NCI-H146 treated with DMSO at 0.1 percent for 48 hours (cell line): ENCODE measurements at regions not wholly inside any gene's neighbourhood (a gene's known extent, or its start where the extent isn't known, plus 50 kb on each side); places are given as distances from the start of the nearest gene placed in this dataset.
A peak's percentile ranks its signal among the peaks of the same experiment; 100 is the strongest.

Experiments
- DNase-seq: peaks from one replicate; lab custom pipeline; 2025; ENCODE audit not compliant: unreplicated experiment; lab: John Stamatoyannopoulos, UW

DNA sequence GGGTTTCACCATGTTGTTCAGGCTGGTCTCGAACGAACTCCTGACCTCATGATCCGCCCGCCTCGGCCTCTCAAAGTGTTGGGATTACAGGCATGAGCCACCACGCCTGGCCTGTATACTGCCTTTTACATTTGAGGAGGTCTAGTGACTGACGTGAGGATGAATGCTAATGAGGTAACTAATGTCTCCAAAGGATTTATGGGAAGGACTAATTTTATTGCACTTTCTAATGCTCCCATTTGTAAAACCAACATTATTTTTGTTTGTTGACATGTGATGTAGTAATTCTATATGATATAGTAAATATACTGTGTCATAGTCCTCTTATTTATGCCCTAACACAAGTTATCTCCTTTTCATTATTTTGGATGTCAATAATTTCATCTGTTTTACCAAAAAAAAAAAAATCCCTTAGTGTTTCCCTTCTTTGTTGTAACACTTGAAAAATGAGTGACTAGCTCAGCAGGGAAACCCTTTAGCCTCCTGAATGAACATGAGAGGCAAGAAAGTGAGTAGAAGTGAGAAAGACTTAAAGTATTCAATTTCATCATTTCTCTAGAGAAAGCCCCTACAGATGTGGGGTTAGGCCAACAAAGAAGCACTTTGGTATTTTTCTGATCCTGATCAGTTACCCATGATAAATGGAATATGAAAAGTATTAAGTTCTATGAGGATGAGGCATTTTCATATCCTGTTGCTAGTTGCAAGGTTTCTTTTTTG, 596.9 kb upstream of the PCDH15 start:
- no peak for DNase-seq

DNA sequence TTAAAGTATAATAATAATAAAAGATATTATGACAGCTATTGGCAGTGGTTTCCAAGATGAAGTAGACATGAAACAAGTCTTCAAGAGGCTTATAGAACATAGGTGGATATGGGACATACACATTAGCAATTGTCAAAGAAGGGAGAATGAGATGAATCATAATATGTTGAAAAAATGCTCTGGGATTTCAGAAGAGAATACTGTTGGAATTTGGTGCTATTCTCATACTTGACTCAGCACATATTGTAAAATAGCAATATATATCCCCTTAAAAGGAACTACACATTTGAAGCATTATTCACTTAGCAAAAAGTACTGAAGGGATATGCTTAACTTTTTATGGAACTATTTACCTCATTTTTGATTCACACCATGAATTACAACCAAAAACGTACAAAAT, 577.2 kb upstream of the PCDH15 start:
- DNase-seq: no peak

DNA sequence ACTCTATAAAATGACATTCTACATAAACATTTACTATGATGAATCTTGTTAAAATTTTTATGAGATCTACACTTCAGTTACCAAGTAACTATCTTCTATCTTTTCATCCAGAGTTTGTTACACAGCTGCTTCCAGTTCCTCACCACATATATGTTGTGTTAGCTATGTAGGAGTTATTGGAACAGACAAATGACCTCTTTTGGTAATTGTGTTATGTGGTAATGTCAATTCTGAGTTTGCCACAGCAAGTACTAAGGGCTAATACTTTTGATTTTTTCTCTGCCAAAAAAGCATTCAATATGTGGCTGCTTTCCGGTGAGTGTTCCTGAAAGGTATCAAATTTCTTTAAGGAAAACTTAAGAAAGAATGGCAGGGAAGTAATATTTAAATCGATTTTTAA, 573.9 kb upstream of the PCDH15 start:
- no peak for DNase-seq

DNA sequence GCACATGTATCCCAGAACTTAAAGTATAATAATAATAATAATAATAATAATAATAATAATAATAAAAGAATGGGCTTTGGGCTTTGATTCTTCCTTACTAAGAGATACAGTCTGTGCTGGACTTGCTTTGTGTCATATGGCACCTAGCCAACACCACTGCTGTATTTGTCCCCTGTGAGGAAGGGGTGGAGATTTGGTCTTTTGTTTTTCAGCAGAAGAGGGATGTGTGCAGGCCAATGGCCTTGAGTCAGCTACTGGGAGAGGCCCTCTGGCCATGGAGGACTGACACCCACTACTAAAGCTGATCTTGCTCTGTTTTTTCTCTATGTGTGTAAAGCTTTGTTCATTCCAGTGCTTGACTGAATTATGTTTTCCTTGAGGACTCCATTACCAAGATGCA, 573.0 kb upstream of the PCDH15 start:
- DNase-seq: no peak

DNA sequence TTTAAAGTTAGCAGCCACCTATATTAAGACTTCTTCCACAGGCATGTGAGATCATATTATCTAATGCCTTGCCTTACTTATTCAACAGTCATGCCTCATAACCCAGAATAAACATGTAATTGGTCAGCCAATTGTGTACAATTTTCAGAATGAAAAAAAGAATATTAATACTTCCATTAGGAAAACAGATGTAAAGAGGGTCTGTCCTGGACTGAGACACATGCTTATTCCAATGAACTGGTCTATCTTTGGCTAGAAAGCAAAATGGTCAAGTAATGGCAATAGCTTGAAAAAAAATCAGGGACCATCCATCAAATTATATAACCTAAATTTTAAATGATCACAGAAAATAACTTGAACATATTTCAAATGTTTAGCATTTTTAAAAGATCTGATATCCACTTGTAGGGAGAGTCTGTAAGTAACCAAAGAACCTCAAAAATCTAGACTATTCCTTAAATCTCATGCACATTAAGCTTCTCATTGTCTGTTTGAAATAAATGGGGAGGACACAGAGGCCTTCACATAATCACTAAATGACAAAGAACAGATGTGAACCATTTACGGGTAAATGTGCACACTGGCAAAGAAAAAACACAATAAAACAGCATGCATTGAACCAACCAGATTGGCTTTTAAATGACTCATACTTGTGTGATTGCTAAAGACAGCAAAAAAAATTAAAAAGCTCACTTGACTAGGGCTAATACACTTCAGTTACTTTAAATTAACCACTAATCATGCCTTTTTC, 568.8 kb upstream of the PCDH15 start:
- peak; percentile 59 for DNase-seq

DNA sequence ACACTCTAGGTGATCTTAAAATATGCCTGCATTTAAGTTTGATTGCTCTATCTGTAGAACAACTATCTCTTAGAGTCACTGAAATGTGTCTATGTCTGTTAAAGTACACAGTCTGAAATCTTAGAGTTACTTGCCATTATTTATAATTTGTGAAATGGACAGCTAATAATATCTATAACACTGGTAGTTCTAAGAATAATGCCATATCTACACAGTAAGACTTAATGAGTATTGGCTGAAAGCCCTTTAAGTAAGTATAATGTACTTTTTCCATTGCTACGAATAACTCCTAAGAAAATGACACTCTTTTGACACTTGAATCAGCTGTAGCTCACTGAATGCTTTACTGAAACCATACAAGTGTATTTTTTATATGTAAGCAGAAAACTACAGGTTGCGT, 567.4 kb upstream of the PCDH15 start:
- DNase-seq: no peak

DNA sequence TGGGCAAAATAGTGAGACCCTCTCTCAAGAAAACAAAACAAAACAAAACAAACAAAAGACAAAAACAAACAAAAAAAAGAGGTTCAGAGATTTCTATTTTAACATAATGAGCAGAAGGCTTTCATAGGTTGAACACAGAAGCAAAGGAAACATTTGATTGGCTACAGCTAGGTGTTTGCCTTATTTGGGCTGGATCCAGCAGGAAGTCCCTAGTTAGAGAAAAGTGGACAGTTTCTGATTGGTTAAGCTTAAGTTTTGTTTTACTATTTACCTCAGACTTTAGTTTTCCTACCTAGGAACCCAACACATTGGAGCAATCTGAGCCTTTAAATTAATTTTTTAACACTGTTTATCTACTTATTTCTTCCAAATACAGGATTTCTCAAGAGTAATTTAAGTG, 566.5 kb upstream of the PCDH15 start:
- DNase-seq: no peak

DNA sequence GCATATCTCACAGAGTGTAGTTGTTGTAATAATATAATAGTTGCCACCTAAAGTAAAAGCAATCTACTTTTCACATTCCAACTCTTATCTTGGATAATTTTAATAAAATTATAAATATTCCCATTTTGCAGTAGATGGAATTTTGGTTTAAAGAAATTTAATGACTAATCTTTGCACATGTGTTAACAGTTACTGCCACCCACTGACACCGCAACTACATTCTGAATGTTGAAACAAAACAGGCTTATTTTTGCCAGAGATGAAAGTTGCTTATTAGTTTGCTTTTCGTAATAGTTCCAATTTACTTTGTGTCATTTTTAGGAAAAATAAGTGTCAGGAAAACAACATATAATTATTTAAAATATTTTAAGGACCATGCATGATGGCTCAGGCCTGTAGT, 557.5 kb upstream of the PCDH15 start:
- no peak for DNase-seq

DNA sequence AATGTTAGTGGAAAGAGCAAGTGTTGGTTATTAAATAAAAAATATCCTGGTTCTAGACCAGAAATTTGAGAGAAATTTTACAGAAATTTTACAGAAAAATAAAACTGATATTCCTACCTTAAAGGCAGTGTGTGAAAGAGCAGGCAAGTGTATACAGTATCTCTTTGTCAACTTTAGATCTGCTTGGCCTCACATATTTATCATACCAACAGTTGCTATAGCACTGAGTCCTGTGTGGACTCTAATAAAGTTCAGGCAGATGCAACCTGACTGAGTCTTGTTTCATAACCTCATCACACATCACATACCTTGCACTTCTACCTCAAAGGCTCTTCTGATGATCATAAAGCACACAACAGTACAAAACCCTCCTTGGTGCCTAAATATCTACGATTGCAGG, 552.4 kb upstream of the PCDH15 start:
- DNase-seq: no peak

DNA sequence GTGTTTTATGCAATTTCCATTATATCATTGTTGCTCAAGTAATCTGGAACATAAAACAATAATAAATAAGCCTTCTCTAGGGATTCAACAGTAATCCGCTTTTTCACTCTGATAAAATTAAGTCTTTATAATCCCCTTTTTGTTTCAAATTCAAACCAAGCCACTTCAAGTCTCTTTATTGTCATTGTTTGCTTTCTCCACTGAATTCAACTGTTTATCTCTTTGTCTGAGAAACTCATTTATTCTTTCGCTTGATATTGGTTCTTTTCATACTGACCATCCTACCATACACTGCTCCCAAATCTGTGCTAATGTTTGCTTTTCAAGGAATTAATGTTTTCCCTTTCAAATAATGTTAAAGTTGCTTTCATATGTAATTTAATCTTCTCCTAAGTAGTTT, 550.4 kb upstream of the PCDH15 start:
- no peak for DNase-seq

DNA sequence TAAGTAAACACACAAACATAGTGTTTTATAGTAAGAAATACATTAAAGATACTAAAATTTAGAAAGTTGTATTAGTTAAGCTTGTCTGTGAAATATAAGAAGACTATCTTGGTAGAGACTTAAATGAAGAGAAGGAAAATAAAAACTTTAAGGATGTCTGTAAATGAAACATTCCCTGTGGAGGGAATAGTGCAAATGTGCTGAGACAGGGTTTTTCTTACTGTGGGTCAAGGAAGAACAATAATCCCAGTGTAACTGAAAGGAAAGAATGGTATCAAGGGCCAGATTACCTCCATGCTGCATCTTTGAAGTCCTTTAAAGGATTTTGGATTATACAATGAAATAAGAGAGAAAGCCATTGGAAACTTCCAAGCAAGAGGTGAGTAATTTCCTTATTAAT, 547.5 kb upstream of the PCDH15 start:
- no peak for DNase-seq

DNA sequence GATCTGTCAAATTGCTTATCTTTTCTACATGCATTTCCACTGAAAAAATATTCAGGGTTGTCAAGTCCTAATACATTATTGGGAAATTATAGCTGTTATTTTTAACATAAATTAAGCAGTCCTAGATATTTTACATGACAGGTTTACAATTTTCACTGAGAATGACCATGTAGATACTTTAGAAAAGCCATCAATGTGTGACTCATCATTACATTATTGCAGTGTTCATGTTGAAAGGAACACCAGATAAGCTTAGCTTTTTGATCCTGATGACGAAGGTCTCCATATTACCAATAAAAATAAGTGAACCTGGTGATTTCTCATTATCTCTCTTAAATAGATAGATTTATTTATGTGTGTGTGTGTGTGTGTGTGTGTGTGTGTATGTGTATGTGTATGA, 529.5 kb upstream of the PCDH15 start:
- DNase-seq: no peak

DNA sequence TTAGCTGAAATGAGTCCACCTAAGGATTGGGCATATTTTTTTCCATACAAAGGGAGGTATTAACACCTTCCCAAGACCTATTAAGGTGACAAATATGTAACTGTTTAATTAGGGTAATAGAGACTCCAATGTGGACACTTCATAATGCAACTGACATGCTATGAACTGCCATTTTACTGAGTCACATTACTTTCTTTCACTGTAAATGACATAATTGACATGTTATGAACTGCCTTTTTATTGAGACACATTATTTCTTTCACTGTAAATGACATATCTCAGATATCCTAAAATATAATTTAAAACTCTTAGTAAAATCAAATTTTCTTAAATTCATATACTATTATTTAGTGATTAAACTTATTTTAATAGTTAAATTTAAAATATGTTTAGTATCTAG, 528.8 kb upstream of the PCDH15 start:
- peak; percentile 5 for DNase-seq

DNA sequence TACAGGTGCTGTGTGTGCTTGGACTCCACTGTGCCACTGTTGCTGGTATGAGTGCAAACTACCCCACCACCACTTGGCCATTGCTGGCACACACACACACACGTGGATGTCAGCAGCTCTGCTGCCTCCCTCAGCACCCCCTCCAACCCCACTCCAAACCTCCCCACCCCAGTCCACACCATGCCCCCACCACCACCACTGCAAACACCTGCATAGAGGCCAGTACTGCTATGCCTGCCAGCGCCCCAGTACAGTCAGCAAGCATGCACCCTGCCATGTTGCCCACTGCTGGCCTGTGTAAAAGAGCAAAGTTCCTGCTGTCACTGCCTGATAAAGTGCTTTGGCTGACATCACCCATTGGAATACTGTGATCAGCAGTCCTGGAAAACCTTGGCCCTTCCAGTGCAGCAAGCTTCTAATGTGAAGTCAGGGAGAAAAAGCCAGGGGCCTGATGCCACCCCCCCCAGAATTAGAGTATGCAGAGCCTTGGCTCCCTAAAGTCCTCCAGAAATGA, 519.2 kb upstream of the PCDH15 start:
- no peak for DNase-seq

DNA sequence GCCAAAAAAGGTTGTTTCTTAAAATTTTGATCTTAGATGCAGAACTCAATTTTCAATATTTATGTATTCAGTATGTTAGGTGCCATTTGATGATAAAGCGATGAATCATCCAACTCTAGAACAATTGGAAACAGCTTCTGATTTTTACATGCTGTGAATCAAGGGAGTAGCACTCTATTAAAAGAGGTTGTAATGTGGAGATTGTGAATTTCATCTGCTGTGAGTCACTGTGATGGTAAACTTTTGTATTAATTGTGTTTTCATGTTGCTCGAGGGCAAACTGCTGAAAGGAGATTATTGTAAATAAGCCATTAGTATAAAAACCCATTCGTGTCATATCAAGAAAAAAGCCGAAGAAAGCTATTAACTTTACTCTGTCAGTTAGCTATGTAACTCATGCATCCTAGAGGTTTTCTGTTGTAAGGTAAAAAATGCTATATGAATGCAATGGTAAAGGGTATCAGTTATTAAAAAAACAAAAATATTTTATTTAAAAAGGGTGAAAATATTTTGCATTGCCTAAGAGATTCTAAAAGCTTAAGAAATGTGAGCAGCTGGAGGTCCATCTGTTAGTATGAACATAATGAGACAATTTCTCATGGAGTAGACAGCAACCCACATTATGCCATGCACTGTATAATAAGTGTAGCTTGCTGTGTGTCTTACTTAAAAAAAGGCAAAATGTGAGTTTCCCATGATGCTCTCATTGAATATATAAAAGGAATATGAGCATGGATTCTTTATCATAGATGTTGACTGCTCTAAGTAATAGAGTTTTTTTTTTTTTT, 511.0 kb upstream of the PCDH15 start:
- no peak for DNase-seq

DNA sequence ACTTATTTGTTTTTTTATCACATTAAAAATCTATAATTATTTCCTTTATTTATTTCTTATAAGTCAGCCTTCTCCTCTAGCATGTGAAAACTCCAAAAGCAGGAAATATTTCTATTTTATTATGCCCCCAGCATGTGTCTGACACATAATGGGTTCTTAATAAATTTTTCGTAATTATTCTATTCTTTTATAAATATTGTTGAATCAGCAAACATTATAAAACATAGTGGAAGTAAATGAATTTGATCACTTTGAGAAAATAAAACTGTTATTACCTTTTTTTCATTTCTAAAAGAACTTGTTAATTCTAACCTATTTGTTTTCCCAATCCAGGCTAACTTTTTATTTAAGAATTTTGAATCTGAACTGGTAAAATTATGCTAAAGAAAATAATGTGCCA, 509.1 kb upstream of the PCDH15 start:
- no peak for DNase-seq

DNA sequence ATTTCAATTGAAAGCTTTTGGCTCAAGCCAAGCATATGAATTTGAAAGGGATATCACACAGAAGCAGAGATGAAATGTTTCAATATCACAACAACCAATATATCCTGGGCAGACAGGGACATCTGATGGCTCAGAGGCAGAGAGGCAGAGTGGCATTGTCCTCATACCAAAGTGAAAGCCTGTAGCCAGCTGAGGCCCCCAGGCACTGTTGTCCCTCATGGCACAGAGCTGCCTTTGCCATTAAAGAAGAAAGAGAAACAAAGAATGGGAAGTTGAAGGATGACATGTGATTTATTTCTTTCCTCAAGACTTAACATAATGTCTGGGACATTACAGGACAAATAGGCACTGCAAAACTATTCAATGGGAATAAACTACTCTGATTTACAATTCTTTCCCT, 504.3 kb upstream of the PCDH15 start:
- DNase-seq: no peak

DNA sequence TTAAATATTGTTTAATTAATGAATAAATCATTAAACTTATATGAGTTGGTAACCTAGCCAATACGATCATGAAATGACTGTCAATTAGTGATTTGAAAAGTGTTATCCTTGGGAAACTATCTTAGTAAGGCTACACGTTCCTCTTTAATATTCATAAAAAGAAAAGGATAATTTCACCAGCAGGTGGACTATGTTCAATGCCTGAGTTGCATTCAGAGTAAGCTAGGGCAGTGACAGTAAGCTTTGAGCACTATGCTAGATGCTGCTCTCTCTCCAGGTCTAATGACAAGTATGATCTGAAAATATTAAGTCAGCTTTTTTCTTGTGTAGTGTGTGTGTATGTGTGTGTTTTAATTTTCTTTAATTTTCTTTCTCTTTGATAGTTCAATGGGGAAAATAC, 486.3 kb upstream of the PCDH15 start:
- DNase-seq: no peak

DNA sequence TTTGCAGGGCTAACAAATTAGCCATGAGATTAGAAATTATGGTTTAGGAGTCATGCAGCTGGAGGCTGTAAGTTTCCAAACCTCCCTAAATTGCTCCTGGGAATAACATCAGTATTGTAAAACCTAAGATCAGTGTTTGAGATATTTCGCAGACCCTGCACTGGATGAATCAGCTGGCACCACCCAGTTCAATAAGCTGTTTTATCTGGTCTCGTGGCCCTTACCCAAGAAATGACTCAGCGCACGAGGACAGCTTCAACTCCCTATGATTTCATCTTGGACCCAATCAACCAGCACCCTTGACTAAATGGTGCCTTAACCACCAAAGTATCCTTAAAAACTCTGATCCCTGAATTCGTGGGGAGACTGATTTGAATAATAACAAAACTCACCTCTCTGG, 482.0 kb upstream of the PCDH15 start:
- no peak for DNase-seq

DNA sequence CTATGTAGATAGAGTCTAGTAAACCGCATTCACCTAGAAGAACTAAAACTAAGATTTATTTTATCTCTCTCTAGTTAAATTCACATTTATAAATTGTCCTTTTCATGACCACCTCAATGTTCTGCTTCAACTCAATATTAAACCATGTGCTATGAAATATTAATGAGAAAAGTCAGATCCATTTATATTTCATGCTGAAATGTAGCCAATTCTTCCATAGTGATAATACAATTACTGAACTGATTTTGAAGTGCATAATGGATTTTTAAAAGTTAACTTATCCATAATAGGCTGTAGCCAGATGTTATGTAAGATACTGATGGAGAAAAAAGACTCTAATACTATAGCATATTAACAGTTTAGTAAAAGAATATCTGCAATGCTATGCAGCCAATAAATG, 479.7 kb upstream of the PCDH15 start:
- no peak for DNase-seq

DNA sequence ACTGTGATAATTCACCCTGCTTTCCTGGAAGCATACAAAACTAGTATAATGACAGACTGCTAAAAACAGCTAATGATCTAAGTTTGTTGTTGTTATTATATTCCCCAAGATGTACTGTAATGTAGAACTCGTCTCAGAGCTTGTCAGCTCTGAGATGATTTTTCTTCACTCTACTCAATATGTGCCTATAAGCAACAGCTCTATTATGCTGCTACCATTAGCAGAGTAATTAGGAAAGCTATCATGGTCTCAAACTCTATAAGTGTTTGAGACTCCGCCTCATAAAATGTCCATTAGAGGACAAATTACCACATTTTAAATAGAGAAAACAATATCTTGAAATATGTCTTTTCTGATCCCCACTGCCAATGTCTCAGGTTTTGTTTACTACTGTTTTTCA, 476.5 kb upstream of the PCDH15 start:
- DNase-seq: no peak

DNA sequence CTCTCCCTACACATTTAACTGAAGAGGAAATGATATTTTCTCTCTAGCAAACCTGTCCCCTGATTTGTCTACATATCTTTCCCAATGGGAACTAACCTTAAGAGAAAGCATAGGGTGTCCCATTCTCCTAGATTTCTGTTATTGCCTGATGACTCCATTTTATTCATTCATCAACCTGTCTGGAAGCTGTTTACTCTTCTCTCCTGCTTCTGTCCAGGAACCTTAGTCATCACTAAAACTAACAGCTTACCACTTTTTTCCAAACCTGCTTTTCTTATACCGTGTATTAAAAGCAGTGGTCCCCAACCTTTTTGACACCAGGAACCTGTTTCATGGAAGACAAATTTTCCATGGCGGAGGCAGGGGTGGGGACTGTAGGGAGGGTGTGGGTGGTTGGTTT, 473.3 kb upstream of the PCDH15 start:
- no peak for DNase-seq
